HEK293 (cell line): ENCODE measurements at regions not wholly inside any gene's neighbourhood (a gene's known extent, or its start where the extent isn't known, plus 50 kb on each side); places are given as distances from the start of the nearest gene placed in this dataset.

Source experiments
- CTCF ChIP-seq: fragments of 450-650 bp; formaldehyde crosslinking; IDR thresholded peaks from 2 replicates; pipeline ENCODE4 v1.5.1; 2016; ENCODE audit warnings: missing biosample characterization, missing genetic modification characterization
- KLF10 ChIP-seq: fragments of 450-650 bp; IDR thresholded peaks from 2 replicates; pipeline ENCODE4 v1.5.1; 2018; ENCODE audit warnings: missing biosample characterization, mild to moderate bottlenecking, missing genetic modification characterization
- SP2 ChIP-seq: fragments of 450-650 bp; formaldehyde crosslinking; IDR thresholded peaks from 2 replicates; pipeline ENCODE4 v1.5.1; 2016; ENCODE audit warnings: missing biosample characterization, missing genetic modification characterization
- YY2 ChIP-seq: fragments of 450-650 bp; formaldehyde crosslinking; IDR thresholded peaks from 2 replicates; pipeline ENCODE4 v1.5.1; 2016; ENCODE audit warnings: missing biosample characterization, missing genetic modification characterization

- no peak for TF ChIP-seq SP2 (tag by site-specific recombination)
- TF ChIP-seq KLF10 (tag by site-specific recombination) = no peak
- TF ChIP-seq YY2 (tag by site-specific recombination) = no peak
- TF ChIP-seq CTCF = no peak
Observed at GRCh38 chr5:27578279-27578678, 539.9 kb upstream of the CDH9 start.
